Esophagus (tissue), 2 donors: ENCODE measurements at regions not wholly inside any gene's neighbourhood (a gene's known extent, or its start where the extent isn't known, plus 50 kb on each side); places are given as distances from the start of the nearest gene placed in this dataset.

Source experiments
- H3K27ac ChIP-seq, 2 donors: one replicate each; pipeline ENCODE4 v1.5.1; 2013; ENCODE audit warnings: low read depth in 2 of 2, mild to moderate bottlenecking in 2 of 2, inconsistent platforms in 1 of 2, low read length in 1 of 2, moderate library complexity in 1 of 2
- H3K27me3 ChIP-seq, 2 donors: one replicate each; pipeline ENCODE4 v1.6.1; 2013; ENCODE audit warnings: low read length in 2 of 2, control low read depth in 1 of 2, mild to moderate bottlenecking in 1 of 2; ENCODE audit not compliant: insufficient read depth in 2 of 2, control insufficient read depth in 1 of 2
- H3K36me3 ChIP-seq, 2 donors: one replicate each; pipeline ENCODE4 v1.6.1; 2013; ENCODE audit warnings: low read length in 1 of 2; ENCODE audit not compliant: control insufficient read depth in 2 of 2, insufficient read depth in 2 of 2
- H3K4me1 ChIP-seq, 2 donors: one replicate each; pipeline ENCODE4 v1.6.1; 2013; ENCODE audit warnings: low read length in 1 of 2; ENCODE audit not compliant: control insufficient read depth in 2 of 2, insufficient read depth in 2 of 2
- H3K4me3 ChIP-seq, 2 donors: one replicate each; pipeline ENCODE4 v1.5.1; 2013; ENCODE audit warnings: low read length in 2 of 2, mild to moderate bottlenecking in 2 of 2, low read depth in 1 of 2, moderate library complexity in 1 of 2
- H3K9me3 ChIP-seq, 2 donors: one replicate each; pipeline ENCODE4 v1.6.1; 2013; ENCODE audit warnings: mild to moderate bottlenecking in 2 of 2, low read depth in 1 of 2, low read length in 1 of 2, moderate library complexity in 1 of 2; ENCODE audit not compliant: control insufficient read depth in 2 of 2, insufficient read depth in 1 of 2
- WGBS, 2 donors: extraction: QIAGEN DNeasy Blood & Tissue Kit; methylation state at CpG; one replicate each; pipeline ENCODE4 v1.1.7; 2013; 5-methylcytosine and 5-hydroxymethylcytosine counted together
- donor health status: healthy with polysubstance abuse.
- donor health status: Bipolar disorder and iron deficiency.

DNA sequence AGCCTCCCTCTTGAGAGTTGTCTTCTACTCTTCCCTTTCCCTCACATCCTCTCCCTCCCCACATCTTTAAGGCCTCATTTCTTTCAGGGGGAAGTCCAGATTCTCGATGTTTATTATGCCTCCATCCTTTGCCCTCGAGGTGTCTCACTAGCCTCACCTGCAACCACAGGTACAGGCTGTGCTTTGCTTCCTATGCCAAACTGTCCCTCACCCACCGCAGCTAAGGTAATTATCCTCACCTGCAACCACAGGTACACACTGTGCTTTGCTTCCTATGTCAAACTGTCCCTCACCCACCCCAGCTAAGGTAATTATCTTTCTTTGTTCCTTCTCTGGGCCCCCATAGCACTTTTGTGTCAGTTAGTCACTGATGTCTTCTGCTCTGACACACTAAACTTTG is 328.1 kb upstream of the SNX7 start:
- no peaks in the 10 kb centered on the region for H3K9me3 ChIP-seq
- H3K4me1 ChIP-seq = no peaks in the 10 kb centered on the region
- WGBS, 2 donors = 70 to 81% methylated on average over 3 of the region's 3 CpGs
- H3K36me3 ChIP-seq = no peaks in the 10 kb centered on the region
- no peaks in the 10 kb centered on the region for H3K27me3 ChIP-seq
- H3K27ac ChIP-seq = no peak overlapping the region
- no peak overlapping the region for H3K4me3 ChIP-seq

DNA sequence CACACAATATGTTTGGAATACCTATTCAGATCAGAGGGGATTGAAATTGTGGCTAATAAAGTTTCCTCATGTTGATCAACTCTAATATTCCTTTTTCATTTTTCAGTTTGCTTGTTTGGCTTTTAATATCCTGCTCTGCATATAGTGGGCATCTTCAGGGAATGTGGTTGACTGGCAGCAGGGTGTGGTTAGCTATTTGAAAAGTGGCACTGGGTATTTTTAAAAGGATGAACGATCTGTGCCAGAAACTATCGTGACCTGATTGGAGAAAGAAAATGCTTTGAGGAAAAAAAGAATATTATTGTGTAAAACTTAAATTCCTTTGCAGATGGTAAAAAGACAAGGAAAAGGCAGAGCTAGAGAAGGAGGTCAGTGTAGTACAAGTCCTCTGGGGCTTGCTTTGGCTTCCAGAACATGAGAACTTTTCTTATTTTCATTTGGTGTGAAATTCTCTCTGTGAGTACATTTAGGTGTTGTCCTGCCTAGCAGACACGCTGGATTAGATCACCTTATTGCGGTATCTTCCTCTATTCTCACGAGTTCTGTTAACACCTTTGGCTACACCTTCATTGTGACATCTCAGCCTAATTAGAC is 329.7 kb upstream of the SNX7 start:
- no peak overlapping the region for H3K27ac ChIP-seq
- H3K27me3 ChIP-seq = no peaks in the 10 kb centered on the region
- H3K4me3 ChIP-seq = no peak overlapping the region
- H3K36me3 ChIP-seq = no peaks in the 10 kb centered on the region
- no peaks in the 10 kb centered on the region for H3K4me1 ChIP-seq
- H3K9me3 ChIP-seq = no peaks in the 10 kb centered on the region
- 59 to 66% methylated on average over 5 of the region's 5 CpGs for WGBS, 2 donors

DNA sequence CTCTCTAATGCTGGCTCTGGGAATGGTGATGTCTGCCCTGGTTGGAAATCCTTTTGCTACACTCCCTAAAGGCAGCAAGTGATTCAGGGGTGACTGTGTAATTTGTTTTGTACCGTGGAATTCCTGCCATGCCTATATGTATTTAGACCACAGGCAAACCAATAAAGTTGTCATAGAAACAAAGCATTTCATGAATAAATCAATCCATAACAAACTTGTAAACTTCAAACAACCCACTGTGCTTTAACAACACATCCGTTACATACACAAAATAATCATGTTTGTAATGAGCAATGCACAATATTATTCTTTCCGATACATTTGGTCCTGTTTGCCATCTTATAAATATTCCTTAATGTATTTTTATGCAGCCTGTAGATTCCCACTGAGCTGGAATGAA is 330.3 kb upstream of the SNX7 start:
- Histone ChIP-seq H3K27ac (no peak overlapping the region), H3K36me3 (no peaks in the 10 kb centered on the region), H3K27me3 (no peaks in the 10 kb centered on the region), H3K4me1 (no peaks in the 10 kb centered on the region), H3K9me3 (no peaks in the 10 kb centered on the region), H3K4me3 (no peak overlapping the region)
- 41 to 46% methylated on average over 3 of the region's 3 CpGs for WGBS, 2 donors

DNA sequence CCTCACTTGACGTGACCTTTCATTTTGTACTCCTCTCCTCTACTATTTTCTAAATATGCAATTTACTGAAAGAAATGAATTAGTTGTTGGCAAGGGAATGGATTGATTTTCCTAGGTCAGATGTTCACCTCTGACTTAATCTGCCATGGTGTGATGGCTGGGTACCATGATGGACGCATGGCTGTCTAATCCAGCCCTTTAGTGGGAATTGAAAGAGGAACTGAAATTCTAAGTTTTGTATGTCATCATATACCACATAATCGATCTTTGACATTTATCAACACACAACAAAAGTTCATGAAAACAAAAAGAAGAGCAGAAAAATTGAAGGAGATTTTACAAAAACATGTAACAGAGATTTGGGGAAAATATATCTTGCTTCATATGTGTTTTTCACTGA is 331.3 kb upstream of the SNX7 start:
- H3K4me3 ChIP-seq = no peak overlapping the region
- 90 to 94% methylated on average over 3 of the region's 3 CpGs for WGBS, 2 donors
- H3K27ac ChIP-seq = no peak overlapping the region
- H3K27me3 ChIP-seq = no peaks in the 10 kb centered on the region
- no peaks in the 10 kb centered on the region for H3K36me3 ChIP-seq
- H3K9me3 ChIP-seq = no peaks in the 10 kb centered on the region
- H3K4me1 ChIP-seq = no peaks in the 10 kb centered on the region

DNA sequence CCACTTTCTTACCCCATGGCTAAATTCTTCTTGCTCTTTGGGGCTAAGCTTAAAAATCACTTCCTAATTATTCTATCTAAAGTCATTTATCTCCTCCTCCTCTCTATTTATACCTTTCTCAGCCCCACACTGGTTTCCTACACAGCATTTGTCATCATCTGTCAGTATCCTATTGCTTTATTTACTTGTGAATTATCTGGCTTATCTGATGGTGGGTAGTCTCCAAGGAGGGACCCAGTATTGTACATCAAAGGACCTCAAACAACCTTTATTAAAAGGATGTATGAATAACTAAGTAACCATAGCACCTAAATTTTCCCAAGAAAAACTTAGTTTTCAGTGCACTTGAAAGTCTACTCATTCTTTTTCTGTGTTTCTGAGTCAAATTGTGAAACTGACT is 332.7 kb upstream of the SNX7 start:
- no peak overlapping the region for H3K27ac ChIP-seq
- no peak overlapping the region for H3K4me3 ChIP-seq
- no peaks in the 10 kb centered on the region for H3K9me3 ChIP-seq
- H3K27me3 ChIP-seq = no peaks in the 10 kb centered on the region
- no peaks in the 10 kb centered on the region for H3K36me3 ChIP-seq
- no peaks in the 10 kb centered on the region for H3K4me1 ChIP-seq

DNA sequence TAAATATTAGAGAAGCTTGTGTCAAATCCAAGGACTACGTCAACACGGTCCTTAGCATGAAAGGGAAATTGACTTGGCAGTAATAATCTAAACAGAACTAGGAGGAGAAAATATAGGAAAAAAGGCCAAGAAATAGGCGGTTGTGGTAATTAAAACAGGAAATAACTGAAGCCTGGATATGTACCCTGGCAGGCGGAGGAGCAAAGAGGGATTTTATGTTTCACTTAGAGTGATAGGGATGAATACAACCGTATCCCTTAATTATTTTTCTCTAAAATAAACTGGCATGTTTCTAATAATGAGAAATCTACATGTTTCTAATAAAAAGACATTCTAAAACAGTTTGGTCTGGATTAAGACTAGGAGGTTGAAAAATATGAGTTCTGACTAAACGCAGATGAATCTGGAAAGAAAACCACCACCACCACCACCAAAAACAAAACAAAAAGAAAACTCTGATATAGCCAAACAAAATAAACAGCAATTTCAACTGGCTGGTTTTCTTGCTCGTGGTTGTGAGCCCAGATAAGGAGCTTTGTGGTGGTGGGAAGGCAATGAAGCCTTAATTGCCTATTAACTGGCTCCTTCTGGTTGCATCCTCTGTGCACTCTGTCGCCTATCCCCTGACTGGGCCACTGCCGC is 334.2 kb upstream of the SNX7 start:
- no peak overlapping the region for H3K4me3 ChIP-seq
- H3K27ac ChIP-seq = peak overlapping the region in 1 of 2 donors; percentile 13
- 38 to 56% methylated on average over 9 of the region's 9 CpGs for WGBS, 2 donors
- H3K4me1 ChIP-seq = peaks cover 0 to 2% of the 10 kb centered on the region in 2 donors
- H3K9me3 ChIP-seq = no peaks in the 10 kb centered on the region
- no peaks in the 10 kb centered on the region for H3K27me3 ChIP-seq
- H3K36me3 ChIP-seq = no peaks in the 10 kb centered on the region

DNA sequence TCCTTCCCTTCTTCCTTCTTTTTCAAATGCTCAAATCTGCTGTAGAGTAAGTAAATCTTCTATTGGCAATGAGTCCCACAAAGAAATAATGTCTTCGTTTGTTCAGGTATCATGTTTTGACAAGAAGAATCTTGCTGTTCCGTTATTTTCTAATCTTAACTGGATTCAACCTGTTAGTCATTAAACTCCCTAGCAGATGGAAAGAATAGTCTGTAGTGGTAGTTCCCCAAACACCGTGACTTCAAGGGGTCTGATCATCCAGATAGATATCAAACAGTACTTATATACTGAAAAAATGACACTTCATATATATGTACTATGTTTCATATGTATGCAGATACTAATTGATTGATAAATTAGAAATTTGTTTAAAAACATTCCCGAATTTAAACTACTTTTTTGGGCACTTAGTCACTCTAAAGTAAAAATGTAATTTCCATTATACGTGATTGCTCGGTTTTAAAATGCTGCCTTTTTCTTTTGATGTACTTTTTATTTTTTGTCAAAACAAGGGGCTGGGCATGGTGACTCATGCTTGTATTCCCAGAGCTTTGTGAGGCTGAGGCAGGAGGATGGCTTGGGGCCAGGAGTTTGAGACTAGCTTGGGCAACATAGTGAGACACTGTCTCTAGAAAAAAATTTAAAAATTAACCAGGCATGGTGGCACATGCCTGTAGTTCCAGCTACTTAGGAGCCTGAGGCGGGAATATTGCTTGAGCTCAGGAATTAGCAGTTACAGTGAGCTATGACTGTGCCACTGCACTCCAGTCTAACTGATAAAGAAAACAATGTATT is 335.7 kb upstream of the SNX7 start:
- H3K36me3 ChIP-seq = no peaks in the 10 kb centered on the region
- no peak overlapping the region for H3K27ac ChIP-seq
- no peak overlapping the region for H3K4me3 ChIP-seq
- H3K9me3 ChIP-seq = no peaks in the 10 kb centered on the region
- no peaks in the 10 kb centered on the region for H3K27me3 ChIP-seq
- WGBS, 2 donors = 40 to 48% methylated on average over 7 of the region's 7 CpGs
- peaks cover 0 to 2% of the 10 kb centered on the region in 2 donors for H3K4me1 ChIP-seq

DNA sequence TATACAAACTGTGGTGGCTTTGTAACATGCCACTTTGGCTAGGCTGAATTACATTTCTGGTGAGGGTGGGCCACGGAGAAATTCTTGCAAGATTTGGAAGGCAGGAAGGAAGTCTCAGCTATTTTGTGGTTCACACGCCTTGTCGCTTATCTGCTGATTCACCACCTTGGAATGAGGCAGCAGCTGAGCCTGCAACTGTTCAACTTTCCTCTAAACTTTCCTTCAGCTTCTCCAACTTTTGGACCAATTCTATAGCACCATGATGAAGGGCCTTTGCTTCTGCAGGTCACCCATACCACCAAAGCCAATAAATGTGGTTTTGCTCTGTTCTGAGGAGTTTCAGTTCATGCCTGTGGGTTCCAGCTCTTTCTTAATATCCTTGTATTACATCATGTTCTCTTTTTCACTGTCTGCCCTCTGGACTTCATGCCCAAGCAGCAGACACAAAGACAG is 337.6 kb upstream of the SNX7 start:
- H3K27me3 ChIP-seq = no peaks in the 10 kb centered on the region
- H3K4me1 ChIP-seq = peaks cover 0 to 2% of the 10 kb centered on the region in 2 donors
- no peak overlapping the region for H3K4me3 ChIP-seq
- no peaks in the 10 kb centered on the region for H3K36me3 ChIP-seq
- 11 to 13% methylated on average over 3 of the region's 3 CpGs for WGBS, 2 donors
- H3K9me3 ChIP-seq = no peaks in the 10 kb centered on the region
- peak overlapping the region in 1 of 2 donors; percentile 31 for H3K27ac ChIP-seq

DNA sequence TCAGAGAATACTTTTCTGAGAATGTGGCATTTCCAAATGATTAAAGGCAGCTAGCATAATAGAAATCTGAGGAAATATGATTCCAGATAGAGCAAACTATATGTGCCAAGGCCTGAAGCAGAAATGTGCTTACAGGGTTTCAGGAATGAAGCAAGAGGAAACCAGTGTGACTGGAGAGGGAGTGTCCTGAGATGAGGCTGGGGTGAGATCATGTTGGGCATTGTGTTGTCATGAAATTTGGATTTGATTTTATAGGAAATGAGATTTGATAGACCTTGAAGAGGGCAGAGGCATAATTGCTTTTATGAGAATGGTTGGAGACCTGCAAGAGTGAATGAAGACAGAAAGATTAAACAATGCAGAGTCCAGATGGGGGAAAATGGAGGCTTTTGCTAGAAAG is 338.1 kb upstream of the SNX7 start:
- peaks cover 0 to 2% of the 10 kb centered on the region in 2 donors for H3K4me1 ChIP-seq
- H3K9me3 ChIP-seq = no peaks in the 10 kb centered on the region
- H3K27ac ChIP-seq = peak overlapping the region in 1 of 2 donors; percentile 20
- no peak overlapping the region for H3K4me3 ChIP-seq
- no peaks in the 10 kb centered on the region for H3K36me3 ChIP-seq
- H3K27me3 ChIP-seq = no peaks in the 10 kb centered on the region
